ENCODE measurements at regions not wholly inside any gene's neighbourhood (a gene's known extent, or its start where the extent isn't known, plus 50 kb on each side); places are given as distances from the start of the nearest gene placed in this dataset.

DNA sequence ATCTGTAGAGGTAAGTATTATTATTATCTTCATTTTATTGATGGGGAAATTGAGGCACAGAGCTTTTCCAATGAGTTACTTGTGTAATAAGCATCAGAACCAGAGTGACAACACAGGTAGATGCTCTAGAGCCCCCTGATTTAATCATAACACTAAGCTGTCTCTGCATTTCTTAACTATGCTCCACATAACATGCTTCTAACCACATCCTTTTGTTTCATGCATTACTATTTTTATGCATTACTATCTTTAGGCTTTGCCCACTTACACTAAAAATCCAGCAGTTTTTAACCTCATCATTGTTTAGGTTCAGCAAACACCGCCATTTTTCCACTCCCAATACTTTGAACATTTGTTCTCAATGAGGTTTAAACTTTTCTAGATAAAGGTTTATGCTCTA, 1900.8 kb upstream of the PCDH10 start:
- H3K14ac ChIP-seq (ENCODE audit: low read length): no peak overlapping the region
- no peak overlapping the region for H3K23ac ChIP-seq (ENCODE audit: low read length)
- H4K12ac ChIP-seq (ENCODE audit: low read depth, low read length): no peak overlapping the region
- H3K79me1 ChIP-seq (ENCODE audit: low read length): no peaks in the 10 kb centered on the region
- no peak overlapping the region for H3K9ac ChIP-seq (ENCODE audit: low read length)
- H3K27me3 ChIP-seq (ENCODE audit: insufficient read depth, low read length): no peaks in the 10 kb centered on the region
- H3K4ac ChIP-seq (ENCODE audit: low read depth, low read length): no peak overlapping the region
- H3K4me2 ChIP-seq (ENCODE audit: low read length): no peak overlapping the region
- H2AK5ac ChIP-seq (ENCODE audit: low read length): no peak overlapping the region
- DNase-seq: no peak
- no peak overlapping the region for H4K91ac ChIP-seq (ENCODE audit: low read depth, low read length)
- H3K79me2 ChIP-seq (ENCODE audit: control insufficient read depth, insufficient read depth, low read length, poor library complexity): no peaks in the 10 kb centered on the region
- no peak overlapping the region for H3K4me3 ChIP-seq (ENCODE audit: low read depth, low read length)
- H2AFZ ChIP-seq (ENCODE audit: insufficient read depth, low read length, poor library complexity): no peak overlapping the region
- no peak overlapping the region for H4K8ac ChIP-seq (ENCODE audit: low read depth, low read length)
- H2BK12ac ChIP-seq (ENCODE audit: low read length): no peak overlapping the region
- no peak overlapping the region for H2BK120ac ChIP-seq (ENCODE audit: insufficient read depth, low read length, poor library complexity)
- no peak overlapping the region for H2BK5ac ChIP-seq (ENCODE audit: low read depth, low read length, poor library complexity)
- H3K9me3 ChIP-seq (ENCODE audit: insufficient read depth, low read depth, low read length): no peaks in the 10 kb centered on the region
- WGBS (ENCODE audit: extremely low coverage, insufficient coverage, insufficient read length): no CpG with 5 or more reads among the region's 1 CpG
- no peaks in the 10 kb centered on the region for H3K36me3 ChIP-seq (ENCODE audit: control insufficient read depth in 1 of 2, insufficient read depth in 2 of 2, low read length in 2 of 2)
- no peaks in the 10 kb centered on the region for H3K4me1 ChIP-seq (ENCODE audit: control insufficient read depth in 1 of 2, insufficient read depth in 2 of 2, low read length in 2 of 2)
- H3K27ac ChIP-seq (ENCODE audit: low read depth, low read length): no peak overlapping the region
- H3K18ac ChIP-seq (ENCODE audit: low read length): no peak overlapping the region

DNA sequence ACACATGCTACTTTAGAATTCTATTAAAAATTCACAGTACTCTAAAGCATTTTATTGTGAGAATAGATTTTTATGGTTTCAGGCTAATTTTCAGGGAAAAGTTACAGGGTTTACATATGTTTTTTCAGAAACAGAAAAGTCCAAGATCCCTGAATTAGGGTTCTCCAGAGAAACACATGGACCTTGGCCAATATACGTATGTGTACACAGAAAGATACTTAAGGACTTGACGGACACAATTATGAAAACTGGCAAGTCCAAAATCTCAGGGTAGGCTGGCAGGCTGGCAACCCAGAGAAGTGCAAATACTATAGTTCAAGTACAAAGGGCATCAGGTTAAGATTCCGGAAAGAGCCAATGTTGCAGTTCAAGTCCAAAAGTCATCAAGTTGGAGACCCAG, 1897.8 kb upstream of the PCDH10 start:
- no peaks in the 10 kb centered on the region for H3K27me3 ChIP-seq (ENCODE audit: insufficient read depth, low read length)
- no peak overlapping the region for H3K9ac ChIP-seq (ENCODE audit: low read length)
- no peaks in the 10 kb centered on the region for H3K79me1 ChIP-seq (ENCODE audit: low read length)
- no peak overlapping the region for H4K12ac ChIP-seq (ENCODE audit: low read depth, low read length)
- H2AK5ac ChIP-seq (ENCODE audit: low read length): no peak overlapping the region
- DNase-seq: no peak
- H4K91ac ChIP-seq (ENCODE audit: low read depth, low read length): no peak overlapping the region
- no peak overlapping the region for H3K14ac ChIP-seq (ENCODE audit: low read length)
- H3K4me3 ChIP-seq (ENCODE audit: low read depth, low read length): no peak overlapping the region
- no peak overlapping the region for H3K23ac ChIP-seq (ENCODE audit: low read length)
- no peak overlapping the region for H4K8ac ChIP-seq (ENCODE audit: low read depth, low read length)
- H3K4me1 ChIP-seq (ENCODE audit: control insufficient read depth in 1 of 2, insufficient read depth in 2 of 2, low read length in 2 of 2): no peaks in the 10 kb centered on the region
- H3K9me3 ChIP-seq (ENCODE audit: insufficient read depth, low read depth, low read length): no peaks in the 10 kb centered on the region
- H2BK120ac ChIP-seq (ENCODE audit: insufficient read depth, low read length, poor library complexity): no peak overlapping the region
- no peak overlapping the region for H2AFZ ChIP-seq (ENCODE audit: insufficient read depth, low read length, poor library complexity)
- no peaks in the 10 kb centered on the region for H3K36me3 ChIP-seq (ENCODE audit: control insufficient read depth in 1 of 2, insufficient read depth in 2 of 2, low read length in 2 of 2)
- H3K27ac ChIP-seq (ENCODE audit: low read depth, low read length): no peak overlapping the region
- H3K18ac ChIP-seq (ENCODE audit: low read length): no peak overlapping the region
- no CpG with 5 or more reads among the region's 3 CpGs for WGBS (ENCODE audit: extremely low coverage, insufficient coverage, insufficient read length)
- no peaks in the 10 kb centered on the region for H3K79me2 ChIP-seq (ENCODE audit: control insufficient read depth, insufficient read depth, low read length, poor library complexity)
- H2BK5ac ChIP-seq (ENCODE audit: low read depth, low read length, poor library complexity): no peak overlapping the region
- H3K4ac ChIP-seq (ENCODE audit: low read depth, low read length): no peak overlapping the region
- H3K4me2 ChIP-seq (ENCODE audit: low read length): no peak overlapping the region
- no peak overlapping the region for H2BK12ac ChIP-seq (ENCODE audit: low read length)

DNA sequence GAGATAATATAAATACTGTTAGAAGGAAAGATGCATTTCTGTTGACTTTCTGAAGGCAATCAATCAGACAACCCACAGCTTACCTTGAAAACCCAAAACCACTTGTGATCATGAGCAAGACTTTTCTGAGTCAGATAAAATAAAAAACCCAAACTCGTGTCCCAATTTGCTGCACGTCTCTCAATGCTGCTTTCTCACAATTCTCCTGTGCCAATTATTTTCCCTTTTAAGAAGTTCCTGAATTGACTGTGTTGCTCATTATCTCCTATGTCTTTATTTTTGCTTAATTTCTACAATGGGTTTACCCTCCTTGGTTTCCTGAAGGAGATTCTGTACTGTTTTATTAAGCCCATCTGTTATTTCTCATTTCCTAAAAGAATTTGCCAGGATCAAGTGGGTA, 1891.9 kb upstream of the PCDH10 start:
- Histone ChIP-seq H3K9me3 (ENCODE audit: insufficient read depth, low read depth, low read length) (no peaks in the 10 kb centered on the region), H3K79me2 (ENCODE audit: control insufficient read depth, insufficient read depth, low read length, poor library complexity) (no peaks in the 10 kb centered on the region), H3K4me2 (ENCODE audit: low read length) (no peak overlapping the region), H4K8ac (ENCODE audit: low read depth, low read length) (no peak overlapping the region), H2AFZ (ENCODE audit: insufficient read depth, low read length, poor library complexity) (no peak overlapping the region), H3K4me3 (ENCODE audit: low read depth, low read length) (no peak overlapping the region), H2AK5ac (ENCODE audit: low read length) (no peak overlapping the region), H4K12ac (ENCODE audit: low read depth, low read length) (no peak overlapping the region), H4K91ac (ENCODE audit: low read depth, low read length) (no peak overlapping the region), H2BK120ac (ENCODE audit: insufficient read depth, low read length, poor library complexity) (no peak overlapping the region), H3K9ac (ENCODE audit: low read length) (no peak overlapping the region), H3K4ac (ENCODE audit: low read depth, low read length) (no peak overlapping the region), H2BK5ac (ENCODE audit: low read depth, low read length, poor library complexity) (no peak overlapping the region), H3K4me1 (ENCODE audit: control insufficient read depth in 1 of 2, insufficient read depth in 2 of 2, low read length in 2 of 2) (no peaks in the 10 kb centered on the region), H3K14ac (ENCODE audit: low read length) (no peak overlapping the region), H3K27ac (ENCODE audit: low read depth, low read length) (no peak overlapping the region), H3K23ac (ENCODE audit: low read length) (no peak overlapping the region), H3K27me3 (ENCODE audit: insufficient read depth, low read length) (no peaks in the 10 kb centered on the region), H3K36me3 (ENCODE audit: control insufficient read depth in 1 of 2, insufficient read depth in 2 of 2, low read length in 2 of 2) (no peaks in the 10 kb centered on the region), H3K18ac (ENCODE audit: low read length) (no peak overlapping the region), H3K79me1 (ENCODE audit: low read length) (no peaks in the 10 kb centered on the region), H2BK12ac (ENCODE audit: low read length) (no peak overlapping the region)
- no peak for DNase-seq
- no CpG with 5 or more reads among the region's 2 CpGs for WGBS (ENCODE audit: extremely low coverage, insufficient coverage, insufficient read length)

DNA sequence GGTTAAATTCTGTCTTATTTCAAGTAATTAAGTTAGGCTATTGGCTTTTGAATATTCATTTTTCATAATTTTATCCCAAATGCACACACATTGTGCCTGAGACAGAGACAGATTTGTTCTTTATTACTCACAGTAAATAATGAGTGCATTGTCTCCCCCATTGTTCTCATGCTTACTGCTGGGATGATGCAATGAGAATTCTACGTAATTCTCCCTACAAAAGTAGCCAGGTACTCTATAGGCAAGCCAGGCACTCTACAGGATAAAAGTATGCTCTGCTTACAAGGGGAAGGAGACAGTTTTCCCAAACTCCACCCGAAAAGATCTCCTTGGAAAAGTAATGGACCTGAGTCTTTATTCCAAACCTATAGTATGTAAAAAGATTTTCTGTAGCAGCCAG, 1890.7 kb upstream of the PCDH10 start:
- no peak for DNase-seq
- no peaks in the 10 kb centered on the region for H3K27me3 ChIP-seq (ENCODE audit: insufficient read depth, low read length)
- H3K14ac ChIP-seq (ENCODE audit: low read length): no peak overlapping the region
- H4K8ac ChIP-seq (ENCODE audit: low read depth, low read length): no peak overlapping the region
- no peak overlapping the region for H4K12ac ChIP-seq (ENCODE audit: low read depth, low read length)
- no peaks in the 10 kb centered on the region for H3K4me1 ChIP-seq (ENCODE audit: control insufficient read depth in 1 of 2, insufficient read depth in 2 of 2, low read length in 2 of 2)
- no peak overlapping the region for H2AFZ ChIP-seq (ENCODE audit: insufficient read depth, low read length, poor library complexity)
- H2BK12ac ChIP-seq (ENCODE audit: low read length): no peak overlapping the region
- no CpG with 5 or more reads among the region's 2 CpGs for WGBS (ENCODE audit: extremely low coverage, insufficient coverage, insufficient read length)
- H3K27ac ChIP-seq (ENCODE audit: low read depth, low read length): no peak overlapping the region
- no peak overlapping the region for H3K4ac ChIP-seq (ENCODE audit: low read depth, low read length)
- no peak overlapping the region for H3K9ac ChIP-seq (ENCODE audit: low read length)
- H2BK120ac ChIP-seq (ENCODE audit: insufficient read depth, low read length, poor library complexity): no peak overlapping the region
- H3K9me3 ChIP-seq (ENCODE audit: insufficient read depth, low read depth, low read length): no peaks in the 10 kb centered on the region
- H2AK5ac ChIP-seq (ENCODE audit: low read length): no peak overlapping the region
- no peak overlapping the region for H2BK5ac ChIP-seq (ENCODE audit: low read depth, low read length, poor library complexity)
- H3K36me3 ChIP-seq (ENCODE audit: control insufficient read depth in 1 of 2, insufficient read depth in 2 of 2, low read length in 2 of 2): no peaks in the 10 kb centered on the region
- no peaks in the 10 kb centered on the region for H3K79me1 ChIP-seq (ENCODE audit: low read length)
- no peak overlapping the region for H4K91ac ChIP-seq (ENCODE audit: low read depth, low read length)
- H3K4me3 ChIP-seq (ENCODE audit: low read depth, low read length): no peak overlapping the region
- no peak overlapping the region for H3K23ac ChIP-seq (ENCODE audit: low read length)
- H3K4me2 ChIP-seq (ENCODE audit: low read length): no peak overlapping the region
- H3K79me2 ChIP-seq (ENCODE audit: control insufficient read depth, insufficient read depth, low read length, poor library complexity): no peaks in the 10 kb centered on the region
- H3K18ac ChIP-seq (ENCODE audit: low read length): no peak overlapping the region

DNA sequence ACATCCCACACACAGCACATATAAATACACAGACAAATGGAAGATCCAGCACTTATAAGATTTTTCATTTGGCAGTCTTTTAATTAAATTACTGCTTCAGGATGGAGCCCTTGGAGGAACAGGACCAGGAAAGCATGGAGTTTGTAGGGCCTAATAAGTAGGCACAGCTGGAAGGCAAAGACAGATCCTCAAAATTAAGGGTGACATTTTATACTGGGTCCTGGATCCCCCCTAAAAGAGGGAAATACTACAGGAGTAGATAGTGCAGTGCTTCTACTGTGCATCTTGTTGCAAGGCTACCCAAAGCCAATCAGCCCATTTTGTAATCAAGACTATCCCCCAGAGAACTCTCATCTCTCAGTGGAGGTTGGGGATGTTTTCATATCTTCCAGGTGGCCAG, 1860.7 kb upstream of the PCDH10 start:
- DNase-seq: no peak

More for the DNA sequence above, 1860.7 kb upstream of the PCDH10 start:
- no peak overlapping the region for H4K91ac ChIP-seq (ENCODE audit: low read depth, low read length)
- H3K9ac ChIP-seq (ENCODE audit: low read length): no peak overlapping the region
- H2BK5ac ChIP-seq (ENCODE audit: low read depth, low read length, poor library complexity): no peak overlapping the region
- no peak overlapping the region for H2AFZ ChIP-seq (ENCODE audit: insufficient read depth, low read length, poor library complexity)
- H3K4me2 ChIP-seq (ENCODE audit: low read length): no peak overlapping the region
- no peak overlapping the region for H3K4ac ChIP-seq (ENCODE audit: low read depth, low read length)
- no peaks in the 10 kb centered on the region for H3K79me2 ChIP-seq (ENCODE audit: control insufficient read depth, insufficient read depth, low read length, poor library complexity)
- H3K79me1 ChIP-seq (ENCODE audit: low read length): no peaks in the 10 kb centered on the region
- no peak overlapping the region for H2BK12ac ChIP-seq (ENCODE audit: low read length)
- no peak overlapping the region for H4K12ac ChIP-seq (ENCODE audit: low read depth, low read length)
- no peak overlapping the region for H3K27ac ChIP-seq (ENCODE audit: low read depth, low read length)
- no peak overlapping the region for H2AK5ac ChIP-seq (ENCODE audit: low read length)
- no peak overlapping the region for H2BK120ac ChIP-seq (ENCODE audit: insufficient read depth, low read length, poor library complexity)
- no peak overlapping the region for H3K14ac ChIP-seq (ENCODE audit: low read length)
- H3K27me3 ChIP-seq (ENCODE audit: insufficient read depth, low read length): no peaks in the 10 kb centered on the region
- H3K4me3 ChIP-seq (ENCODE audit: low read depth, low read length): no peak overlapping the region
- no peaks in the 10 kb centered on the region for H3K9me3 ChIP-seq (ENCODE audit: insufficient read depth, low read depth, low read length)
- H3K23ac ChIP-seq (ENCODE audit: low read length): no peak overlapping the region
- no peaks in the 10 kb centered on the region for H3K4me1 ChIP-seq (ENCODE audit: control insufficient read depth in 1 of 2, insufficient read depth in 2 of 2, low read length in 2 of 2)
- H3K36me3 ChIP-seq (ENCODE audit: control insufficient read depth in 1 of 2, insufficient read depth in 2 of 2, low read length in 2 of 2): no peaks in the 10 kb centered on the region
- no peak overlapping the region for H4K8ac ChIP-seq (ENCODE audit: low read depth, low read length)
- no peak overlapping the region for H3K18ac ChIP-seq (ENCODE audit: low read length)
